HG02938 (cell line): ENCODE measurements at regions not wholly inside any gene's neighbourhood (a gene's known extent, or its start where the extent isn't known, plus 50 kb on each side); places are given as distances from the start of the nearest gene placed in this dataset.
"Not testable (repeated sequence)": the region's sequence is repeated elsewhere in the genome, so short reads cannot be mapped to it uniquely, and the experiment has no call there.

Experiments
- ATAC-seq: cut with Tn5 transposase; IDR thresholded peaks from one replicate; pipeline ENCODE4 v1.9.1; 2021; ENCODE audit warnings: mild to moderate bottlenecking, moderate library complexity; ENCODE audit not compliant: unreplicated experiment

GRCh38 chr2:241999184-241999583 is 129.7 kb downstream of the RTP5 start:
- ATAC-seq: no peak

GRCh38 chr2:242001853-242002252 is 132.3 kb downstream of the RTP5 start:
- no peak for ATAC-seq

GRCh38 chr2:242002944-242003343 is 133.4 kb downstream of the RTP5 start:
- no peak for ATAC-seq

GRCh38 chr2:242004223-242004901 is 134.8 kb downstream of the RTP5 start:
- ATAC-seq: no peak

GRCh38 chr2:242004902-242005230 is 135.3 kb downstream of the RTP5 start:
- no peak for ATAC-seq

GRCh38 chr2:242006091-242006634 is 136.6 kb downstream of the RTP5 start:
- not testable (repeated sequence) for ATAC-seq

- not testable (repeated sequence) for ATAC-seq
These were observed 139.4 kb downstream of the RTP5 start for GRCh38 chr2:242008908-242009307.

- ATAC-seq: not testable (repeated sequence)
These were observed 140.3 kb downstream of the RTP5 start for GRCh38 chr2:242009846-242010245.

GRCh38 chr2:242010252-242011166 is 141.0 kb downstream of the RTP5 start:
- ATAC-seq: not testable (repeated sequence)

GRCh38 chr2:242011167-242011513 is 141.6 kb downstream of the RTP5 start:
- no peak for ATAC-seq

- no peak for ATAC-seq
These were observed 142.0 kb downstream of the RTP5 start for GRCh38 chr2:242011516-242011915.

GRCh38 chr2:242011991-242012764 is 142.6 kb downstream of the RTP5 start:
- no peak for ATAC-seq

GRCh38 chr2:242012956-242013764 is 143.6 kb downstream of the RTP5 start:
- no peak for ATAC-seq

- ATAC-seq: no peak
These were observed 144.2 kb downstream of the RTP5 start for GRCh38 chr2:242013771-242014170.

GRCh38 chr2:242015108-242016065 is 145.9 kb downstream of the RTP5 start:
- ATAC-seq: no peak

- no peak for ATAC-seq
These were observed 147.6 kb downstream of the RTP5 start for GRCh38 chr2:242017086-242017485.

GRCh38 chr2:242018416-242018815 is 148.9 kb downstream of the RTP5 start:
- ATAC-seq: not testable (repeated sequence)

- ATAC-seq: no peak
These were observed 149.8 kb downstream of the RTP5 start for GRCh38 chr2:242019344-242019743.
